SK-N-SH (cell line): ENCODE measurements at regions not wholly inside any gene's neighbourhood (a gene's known extent, or its start where the extent isn't known, plus 50 kb on each side); places are given as distances from the start of the nearest gene placed in this dataset.
A peak's percentile ranks its signal among the peaks of the same experiment; 100 is the strongest.

ENCODE experiments used
- CTCF ChIA-PET: fragments of 300-600, 350-600 bp; formaldehyde crosslinking; extraction: SDS; loops from one replicate; lab custom pipeline; 2021; lab: Yijun Ruan, JAX
- POLR2A ChIA-PET: fragments of 350-600 bp; sonication (Branson Sonifier 250); formaldehyde crosslinking; extraction: SDS; loops from one replicate; lab custom pipeline; 2020; ENCODE audit warnings: antibody characterized with exemption, inconsistent platforms; lab: Yijun Ruan, JAX
- DNase-seq: peaks from one replicate; pipeline ENCODE4 v3.0.0; 2012
- H2AFZ ChIP-seq: fragments of 200-600 bp; sonication (generic); 2 replicates; pipeline ENCODE4 v1.8.1; 2016; ENCODE audit warnings: antibody characterized with exemption, mild to moderate bottlenecking, low read depth
- H3F3A ChIP-seq: fragments of 200-600 bp; sonication (generic); replicated peaks from 2 replicates; pipeline ENCODE3; 2016; ENCODE audit warnings: antibody characterized with exemption, mild to moderate bottlenecking; ENCODE audit not compliant: insufficient read depth
- H3K27ac ChIP-seq, 2 experiments: fragments of 200-500 bp in 1 of 2; fragments of 200-600 bp in 1 of 2; sonication (Bioruptor generic) in 1 of 2; sonication (generic), shearing (Covaris generic) in 1 of 2; 2 replicates each; pipeline versions ENCODE4 v1.5.1 to v1.6.1; 2014 to 2016; ENCODE audit warnings: low read depth in 2 of 2, inconsistent platforms in 1 of 2, low read length in 1 of 2, mild to moderate bottlenecking in 1 of 2, mixed read lengths in 1 of 2
- H3K27me3 ChIP-seq: fragments of 200-600 bp; sonication (generic), shearing (Covaris generic); 2 replicates; pipeline ENCODE4 v1.6.1; 2016; ENCODE audit warnings: mixed run types; ENCODE audit not compliant: insufficient read depth
- H3K36me3 ChIP-seq, 2 experiments: fragments of 200-500 bp in 1 of 2; fragments of 200-600 bp in 1 of 2; sonication (Bioruptor generic) in 1 of 2; sonication (generic) in 1 of 2; replicated peaks in 1 of 2; 2 replicates each; pipeline versions ENCODE3 to v1.5.1; 2014 to 2016; ENCODE audit warnings: low read length in 1 of 2, mild to moderate bottlenecking in 1 of 2; ENCODE audit not compliant: insufficient read depth in 2 of 2, control insufficient read depth in 1 of 2
- H3K4me1 ChIP-seq, 2 experiments: fragments of 200-500 bp in 1 of 2; fragments of 200-600 bp in 1 of 2; sonication (Bioruptor generic) in 1 of 2; sonication (generic), shearing (Covaris generic) in 1 of 2; 2 replicates each; pipeline versions ENCODE4 v1.5.1 to v1.6.1; 2014 to 2016; ENCODE audit warnings: low read depth in 1 of 2, low read length in 1 of 2, mixed run types in 1 of 2; ENCODE audit not compliant: insufficient read depth in 2 of 2, control insufficient read depth in 1 of 2
- H3K4me2 ChIP-seq: fragments of 200-600 bp; sonication (generic), shearing (Covaris generic); 2 replicates; pipeline ENCODE4 v1.6.1; 2017; ENCODE audit warnings: mixed run types
- H3K4me3 ChIP-seq, 2 experiments: fragments of 200-500 bp in 1 of 2; fragments of 200-600 bp in 1 of 2; sonication (Bioruptor generic) in 1 of 2; sonication (generic), shearing (Covaris generic) in 1 of 2; 2 replicates each; pipeline versions ENCODE4 v1.5.1 to v1.8.1; 2014 to 2016; ENCODE audit warnings: low read depth in 2 of 2, inconsistent platforms in 1 of 2, low read length in 1 of 2, mild to moderate bottlenecking in 1 of 2, mixed read lengths in 1 of 2, moderate library complexity in 1 of 2
- H3K79me2 ChIP-seq: fragments of 200-600 bp; sonication (generic); 2 replicates; pipeline ENCODE4 v1.8.1; 2017; ENCODE audit warnings: mild to moderate bottlenecking; ENCODE audit not compliant: insufficient read depth
- H3K9ac ChIP-seq: fragments of 200-600 bp; sonication (generic); 2 replicates; pipeline ENCODE4 v1.6.1; 2017; ENCODE audit warnings: mixed run types
- H3K9me2 ChIP-seq: fragments of 200-600 bp; sonication (generic); 2 replicates; pipeline ENCODE4 v1.6.1; 2017; ENCODE audit warnings: mixed run types
- H3K9me3 ChIP-seq: fragments of 200-600 bp; sonication (generic); 2 replicates; pipeline ENCODE4 v1.6.1; 2017; ENCODE audit warnings: mixed run types, mild to moderate bottlenecking, moderate library complexity
- H4K20me1 ChIP-seq: fragments of 200-600 bp; sonication (generic); 2 replicates; pipeline ENCODE4 v1.6.1; 2017; ENCODE audit warnings: mild to moderate bottlenecking, mixed run types; ENCODE audit not compliant: insufficient read depth
- EP300 ChIP-seq, 2 experiments: IDR thresholded peaks; 2 replicates each; pipeline versions ENCODE4 v1.4.0 to v1.6.1; 2012; ENCODE audit warnings: borderline replicate concordance in 1 of 2, low read depth in 1 of 2, low read length in 1 of 2
- FOXJ3 ChIP-seq: sonication (generic); formaldehyde crosslinking; IDR thresholded peaks from 2 replicates; pipeline ENCODE4 v1.5.1; 2020; ENCODE audit warnings: mild to moderate bottlenecking, missing genetic modification reagents
- FOXM1 ChIP-seq: IDR thresholded peaks from 2 replicates; pipeline ENCODE4 v1.4.0; 2012; ENCODE audit warnings: low read depth, mild to moderate bottlenecking
- GABPA ChIP-seq: IDR thresholded peaks from 2 replicates; pipeline ENCODE4 v1.4.0; 2012; ENCODE audit warnings: low read depth, mild to moderate bottlenecking
- MAX ChIP-seq: IDR thresholded peaks from 2 replicates; pipeline ENCODE4 v1.4.0; 2012; ENCODE audit warnings: low read depth
- MXI1 ChIP-seq: IDR thresholded peaks from 2 replicates; pipeline ENCODE4 v1.6.1; 2012; ENCODE audit warnings: mild to moderate bottlenecking, low read depth, low read length, improper control_type of control experiment
- NFIC ChIP-seq: IDR thresholded peaks from 2 replicates; pipeline ENCODE4 v1.4.0; 2012; ENCODE audit warnings: borderline replicate concordance
- SIN3A ChIP-seq: IDR thresholded peaks from 2 replicates; pipeline ENCODE4 v1.6.1; 2012; ENCODE audit warnings: low read depth, mild to moderate bottlenecking, low read length, moderate library complexity, borderline replicate concordance
- SMC3 ChIP-seq: IDR thresholded peaks from 2 replicates; pipeline ENCODE4 v1.6.1; 2012; ENCODE audit warnings: low read depth, low read length, improper control_type of control experiment
- TCF12 ChIP-seq: IDR thresholded peaks from 2 replicates; pipeline ENCODE4 v1.4.0; 2012
- TEAD4 ChIP-seq: IDR thresholded peaks from 2 replicates; pipeline ENCODE4 v1.4.0; 2012; ENCODE audit warnings: mild to moderate bottlenecking, borderline replicate concordance; ENCODE audit not compliant: insufficient read depth
- USF1 ChIP-seq: IDR thresholded peaks from 2 replicates; pipeline ENCODE4 v1.4.0; 2012; ENCODE audit warnings: low read depth, borderline replicate concordance
- YY1 ChIP-seq: IDR thresholded peaks from 2 replicates; pipeline ENCODE4 v1.4.0; 2012; ENCODE audit warnings: low read depth, mild to moderate bottlenecking
- WGBS: methylation state at CpG from one replicate; pipeline ENCODE4 v1.1.6; 2017; ENCODE audit warnings: low lambda C conversion rate; 5-methylcytosine and 5-hydroxymethylcytosine counted together
- TF ChIP-seq, protein P1 (sequence below): IDR thresholded peaks from 2 replicates; pipeline ENCODE4; 2012

DNA sequence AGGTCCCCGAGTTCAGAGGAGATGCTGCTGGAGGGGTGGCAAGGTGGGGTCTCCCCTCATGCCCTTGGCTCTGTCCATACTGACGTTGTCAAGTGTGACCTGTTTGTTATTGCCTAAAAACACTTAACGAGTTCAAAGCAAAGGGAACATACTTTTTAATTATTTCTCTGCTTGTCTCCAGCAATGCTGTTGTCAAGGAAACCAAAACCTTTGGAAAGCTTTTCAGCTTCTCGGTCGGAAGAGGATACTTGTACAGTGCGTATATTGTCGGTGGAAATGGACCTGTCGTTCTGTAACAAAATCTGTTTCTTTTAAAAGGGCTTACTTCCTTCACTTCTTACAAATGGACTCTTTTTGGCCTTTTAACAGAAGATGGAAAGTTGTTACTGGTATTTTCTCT lies 73.9 kb downstream of the SLC25A47 start:
- DNase-seq = no peak
- Histone ChIP-seq H3K27me3 (no peaks in the 10 kb centered on the region), H3K4me3 (no peak overlapping the region), H4K20me1 (no peaks in the 10 kb centered on the region), H3K9me3 (no peaks in the 10 kb centered on the region), H3K79me2 (no peaks in the 10 kb centered on the region; the same call in 1 of the 2 replicates), H3F3A (no peaks in the 10 kb centered on the region), H2AFZ (no peak overlapping the region), H3K36me3 (no peaks in the 10 kb centered on the region), H3K9me2 (no peaks in the 10 kb centered on the region), H3K27ac (peak overlapping the region in 1 of 2 experiments; percentile 78; a peak in 2 of 4 replicates), H3K9ac (no peak overlapping the region), H3K4me2 (no peak overlapping the region), H3K4me1 (peaks cover 12 to 79% of the 10 kb centered on the region in 2 experiments; a peak in 3 of 4 replicates)
- ChIA-PET POLR2A (no interaction called here), CTCF (interaction anchor here (3.4 to 15.3 kb wide), 2 partner anchors 13 to 24 kb away, joined by 26 to 310 read pairs; no protein-coding TSS in a partner anchor)
- 88% methylated on average over 8 of the region's 8 CpGs for WGBS
- TF ChIP-seq GABPA = no peak

DNA sequence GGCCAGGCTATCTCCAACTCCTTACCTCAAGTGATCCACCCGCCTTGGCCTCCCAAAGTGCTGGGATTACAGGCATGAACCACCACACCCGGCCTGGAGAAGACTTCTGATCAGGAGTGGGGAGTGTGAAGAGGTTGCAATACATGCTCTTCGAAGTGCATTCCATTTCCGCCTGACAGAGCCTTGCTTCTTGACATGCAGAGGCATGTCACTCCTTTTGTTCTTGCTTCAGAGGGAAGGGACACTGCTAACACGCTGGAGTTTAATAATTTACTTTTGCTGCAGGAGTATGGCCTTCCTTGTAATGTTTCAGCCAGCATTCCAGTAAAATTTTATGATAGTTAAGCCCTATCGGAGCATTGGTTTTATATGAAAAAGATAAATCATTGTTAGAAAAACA lies 74.9 kb downstream of the SLC25A47 start:
- Histone ChIP-seq H3K9me3 (no peaks in the 10 kb centered on the region), H3K27ac (peak overlapping the region in 1 of 2 experiments; percentile 100; a peak in 2 of 4 replicates), H3F3A (no peaks in the 10 kb centered on the region), H3K4me2 (no peak overlapping the region), H4K20me1 (no peaks in the 10 kb centered on the region), H3K4me1 (peaks cover 5 to 76% of the 10 kb centered on the region in 2 experiments; a peak in 2 of 4 replicates), H3K36me3 (no peaks in the 10 kb centered on the region), H3K79me2 (no peaks in the 10 kb centered on the region; the same call in 1 of the 2 replicates), H3K9me2 (no peaks in the 10 kb centered on the region), H3K9ac (no peak overlapping the region), H3K4me3 (no peak overlapping the region)
- 87% methylated on average over 6 of the region's 6 CpGs for WGBS
- no peak for DNase-seq
- TF ChIP-seq, protein P1, sequence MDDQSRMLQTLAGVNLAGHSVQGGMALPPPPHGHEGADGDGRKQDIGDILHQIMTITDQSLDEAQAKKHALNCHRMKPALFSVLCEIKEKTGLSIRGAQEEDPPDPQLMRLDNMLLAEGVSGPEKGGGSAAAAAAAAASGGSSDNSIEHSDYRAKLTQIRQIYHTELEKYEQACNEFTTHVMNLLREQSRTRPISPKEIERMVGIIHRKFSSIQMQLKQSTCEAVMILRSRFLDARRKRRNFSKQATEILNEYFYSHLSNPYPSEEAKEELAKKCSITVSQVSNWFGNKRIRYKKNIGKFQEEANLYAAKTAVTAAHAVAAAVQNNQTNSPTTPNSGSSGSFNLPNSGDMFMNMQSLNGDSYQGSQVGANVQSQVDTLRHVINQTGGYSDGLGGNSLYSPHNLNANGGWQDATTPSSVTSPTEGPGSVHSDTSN = no peak
- TF ChIP-seq FOXM1 (no peak), USF1 (no peak), SMC3 (no peak), EP300 (IDR thresholded peaks at IDR 0.05; ENCODE audit: borderline replicate concordance in 1 of 2, low read depth in 1 of 2, low read length in 1 of 2) (no peak), TCF12 (no peak), FOXJ3 (no peak), MXI1 (no peak), TEAD4 (no peak), SIN3A (no peak), YY1 (no peak), MAX (no peak), NFIC (no peak)
- TF ChIP-seq, all 33 proteins: peak for 0
- POLR2A ChIA-PET = interaction anchor here (0.6 to 2.4 kb wide), 2 partner anchors 43 to 134 kb away, joined by 3 to 17 read pairs; no protein-coding TSS in a partner anchor
- CTCF ChIA-PET = interaction anchor here (1.2 to 1.7 kb wide), 3 partner anchors 12 to 503 kb away, joined by 3 to 10 read pairs (median 10); no protein-coding TSS in a partner anchor
- Histone ChIP-seq H2AFZ (no peak overlapping the region), H3K27me3 (no peaks in the 10 kb centered on the region)
